ELF-1 (cell line): ENCODE measurements at regions not wholly inside any gene's neighbourhood (a gene's known extent, or its start where the extent isn't known, plus 50 kb on each side); places are given as distances from the start of the nearest gene placed in this dataset.
"Not testable (repeated sequence)": the region's sequence is repeated elsewhere in the genome, so short reads cannot be mapped to it uniquely, and the experiment has no call there.

Source experiments
- DNase-seq: peaks from one replicate; pipeline ENCODE4 v3.0.0-alpha.2; 2016; ENCODE audit warnings: low read depth, low spot score

DNA sequence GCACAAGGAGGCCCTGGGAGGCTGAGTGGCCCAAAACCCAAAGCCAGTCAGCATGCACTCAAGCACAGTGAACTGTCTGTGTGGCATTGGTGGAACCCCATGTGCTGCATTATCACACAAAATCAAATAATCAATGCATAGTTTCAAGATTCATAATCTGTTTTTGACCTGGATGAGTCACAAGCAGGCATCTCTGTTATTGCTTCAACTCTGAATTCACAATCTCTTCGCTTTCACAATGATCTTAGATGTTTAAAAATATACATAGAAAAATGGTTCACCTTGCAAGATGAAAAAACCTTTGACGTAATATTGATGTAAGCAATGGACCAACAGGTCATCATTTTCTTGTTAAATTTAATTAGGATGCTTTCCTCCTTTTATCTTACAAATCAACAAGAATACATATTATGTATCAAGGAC, 455.4 kb downstream of the IRS2 start:
- DNase-seq, result no peak

DNA sequence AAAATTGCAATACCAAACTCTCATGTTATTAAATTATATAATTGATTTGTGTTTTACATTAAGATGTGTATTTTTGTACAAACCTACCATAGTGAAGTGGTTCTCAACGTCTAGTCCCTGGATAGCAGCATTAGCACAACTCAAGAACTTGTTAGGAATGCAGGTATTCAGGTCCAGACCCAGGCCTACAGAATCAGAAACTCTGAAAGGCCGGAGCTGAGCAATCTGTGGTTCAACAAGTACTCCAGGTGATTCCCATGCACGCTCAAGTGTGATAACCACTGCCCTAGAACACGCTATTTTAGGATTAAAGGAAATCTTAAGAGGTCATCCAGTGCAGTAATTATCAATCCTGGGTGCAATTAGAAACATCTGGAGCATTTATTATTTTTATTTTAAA, 456.3 kb downstream of the IRS2 start:
- DNase-seq, result no peak

DNA sequence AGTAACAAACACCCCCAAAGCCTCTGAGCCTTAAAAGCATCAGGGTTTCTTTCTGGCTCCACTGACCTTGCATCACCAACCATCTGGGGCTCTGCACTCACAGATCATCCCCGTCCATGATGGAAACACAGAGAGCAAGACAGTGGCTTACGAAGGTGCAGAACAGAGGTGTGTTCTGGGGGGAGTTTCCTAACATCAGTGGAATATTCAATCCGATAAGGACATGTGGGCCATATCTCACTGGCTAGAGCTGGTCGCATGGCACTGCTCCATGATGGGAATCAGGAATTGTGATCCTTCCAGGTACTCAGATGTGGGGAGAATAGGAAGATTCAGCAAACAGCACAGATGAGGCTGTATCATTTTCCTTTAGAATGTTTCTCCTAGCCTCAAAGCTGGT, 457.2 kb downstream of the IRS2 start:
- DNase-seq, result no peak

DNA sequence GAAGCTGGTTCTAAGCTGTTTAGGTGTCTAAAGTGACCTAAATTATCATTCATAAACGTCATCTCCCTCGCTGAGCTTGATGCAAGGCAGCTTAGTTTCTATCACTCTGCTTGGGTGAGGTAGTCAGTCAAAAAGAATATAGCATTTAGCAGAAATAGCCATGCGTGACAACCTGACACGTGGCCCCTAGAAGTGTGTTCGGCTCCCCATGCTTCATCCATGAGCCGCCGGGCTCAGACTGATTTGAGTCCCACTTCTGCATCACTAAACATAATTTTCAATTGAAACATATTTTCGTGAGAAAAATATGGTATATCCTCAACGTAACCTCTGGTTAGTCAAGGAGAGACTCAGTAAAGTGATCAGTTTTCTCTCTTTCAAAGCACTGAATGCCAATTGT, 459.8 kb downstream of the IRS2 start:
- DNase-seq, result no peak

GRCh38 chr13:109323338-109323737, 463.0 kb downstream of the IRS2 start:
- DNase-seq, result no peak

DNA sequence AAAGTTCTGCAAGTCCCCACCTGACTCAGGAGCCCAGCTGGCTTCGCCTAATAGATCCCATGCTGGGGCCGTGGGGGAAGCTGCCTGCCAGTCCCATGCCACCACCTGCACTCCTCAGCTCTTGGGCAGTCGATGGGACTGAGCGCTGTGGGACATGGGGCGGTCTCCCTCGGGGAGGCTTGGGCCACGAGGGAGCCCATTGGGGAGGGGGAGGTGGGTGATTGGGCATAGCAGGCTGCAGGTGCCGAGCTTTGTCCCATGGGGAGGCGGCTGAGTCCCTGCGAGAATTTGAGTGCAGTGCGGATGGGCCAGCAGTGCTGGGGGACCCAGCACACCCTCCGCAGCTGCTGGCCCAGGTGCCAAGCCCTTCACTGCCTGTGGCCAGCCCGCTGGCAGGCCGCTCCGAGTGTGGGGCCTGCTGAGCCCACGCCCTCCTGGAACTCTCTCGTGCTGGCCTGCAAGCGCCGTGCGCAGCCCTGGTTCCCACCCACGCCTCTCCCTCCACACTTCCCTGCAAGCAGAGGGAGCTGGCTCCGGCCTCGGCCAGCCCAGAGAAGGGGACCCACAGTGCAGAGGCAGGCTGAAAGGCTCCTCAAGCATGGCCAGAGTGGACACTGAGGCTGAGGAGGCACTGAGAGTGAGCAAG, 467.3 kb downstream of the IRS2 start:
- DNase-seq, result no peak

DNA sequence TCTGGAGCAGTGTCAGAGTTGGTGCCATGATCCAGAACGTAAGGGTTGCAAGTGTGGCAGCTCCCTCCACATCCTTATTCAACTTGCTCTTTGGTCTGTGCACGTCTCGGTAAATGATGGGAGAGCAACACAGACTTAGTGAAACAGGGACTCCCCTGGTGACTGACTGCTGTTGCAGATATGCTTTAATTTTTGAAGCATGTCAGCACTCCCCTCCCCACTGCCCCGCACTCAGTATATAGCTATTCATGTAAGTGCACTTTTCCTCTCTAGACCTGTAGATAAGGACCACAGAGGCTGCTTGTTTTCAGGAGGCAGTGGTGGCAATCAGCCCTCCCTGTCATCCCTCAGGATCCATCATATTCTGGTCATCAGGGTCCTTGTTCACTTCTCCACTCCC, 470.9 kb downstream of the IRS2 start:
- no peak for DNase-seq

DNA sequence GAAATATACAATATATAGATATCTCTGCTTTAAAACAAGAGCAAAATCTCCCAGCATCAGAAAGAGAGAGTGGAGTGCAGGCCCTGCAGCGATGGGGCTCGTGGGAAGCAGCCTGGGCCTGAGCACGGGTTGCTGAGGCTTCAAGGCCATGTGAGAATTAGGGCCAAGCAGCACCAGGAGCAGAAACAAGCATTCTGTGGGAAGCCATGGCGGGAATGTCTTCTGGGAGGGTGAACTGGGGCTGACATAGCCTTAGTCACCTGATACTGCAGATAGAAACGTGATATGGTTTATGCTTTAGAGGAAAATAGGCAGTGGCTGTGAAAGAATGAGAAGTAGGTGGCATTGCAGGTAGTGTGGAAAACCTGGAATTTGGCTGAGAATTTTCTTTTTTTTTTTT, 472.3 kb downstream of the IRS2 start:
- DNase-seq, result no peak

- no peak for DNase-seq
Observed at GRCh38 chr13:109312399-109312798, 474.0 kb downstream of the IRS2 start.

- not testable (repeated sequence) for DNase-seq
Observed at GRCh38 chr13:109311431-109311976, 474.9 kb downstream of the IRS2 start.

- no peak for DNase-seq
Observed at GRCh38 chr13:109309625-109310363, 476.6 kb downstream of the IRS2 start.

DNA sequence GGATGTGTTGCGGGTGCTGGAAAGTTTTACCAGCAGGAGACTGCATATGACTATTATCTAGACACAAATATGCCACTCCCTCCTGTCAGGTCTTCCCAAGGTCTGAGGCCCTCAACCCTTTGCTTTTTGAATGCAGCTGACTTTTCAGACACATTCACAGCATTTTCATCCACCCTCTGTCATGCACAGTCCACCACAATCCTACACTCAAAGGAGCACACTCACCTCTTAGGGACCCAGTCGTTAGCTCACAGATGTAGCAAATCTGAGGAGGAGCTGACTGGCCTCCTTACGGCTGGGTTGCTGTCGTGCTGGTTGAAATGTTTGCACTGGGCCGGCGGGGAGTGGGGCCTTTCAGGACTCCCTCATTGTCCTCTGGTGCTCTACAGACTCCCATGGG, 479.4 kb downstream of the IRS2 start:
- DNase-seq, result no peak

DNA sequence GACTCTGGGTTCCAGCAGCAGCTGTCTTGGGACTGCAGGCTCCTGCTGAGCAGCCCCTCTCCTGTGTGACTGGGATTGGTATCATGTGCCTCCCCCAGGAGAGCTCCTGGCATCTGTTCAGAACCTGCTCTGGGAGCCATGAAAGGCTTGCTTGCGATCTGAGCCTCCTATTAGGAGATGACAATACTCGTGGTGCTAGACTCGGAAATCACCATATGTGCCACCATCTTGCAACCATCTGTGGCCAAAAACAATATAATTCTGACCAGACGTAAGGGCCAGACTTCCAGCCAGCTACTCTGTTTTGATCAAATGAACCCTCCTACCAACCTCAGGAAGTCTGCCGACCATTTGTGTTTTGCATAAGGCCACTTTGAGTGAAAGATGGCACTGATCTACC, 484.7 kb downstream of the IRS2 start:
- DNase-seq, result no peak

GRCh38 chr13:109301276-109301675, 485.1 kb downstream of the IRS2 start:
- no peak for DNase-seq

GRCh38 chr13:109297628-109298027, 488.8 kb downstream of the IRS2 start:
- DNase-seq, result no peak

DNA sequence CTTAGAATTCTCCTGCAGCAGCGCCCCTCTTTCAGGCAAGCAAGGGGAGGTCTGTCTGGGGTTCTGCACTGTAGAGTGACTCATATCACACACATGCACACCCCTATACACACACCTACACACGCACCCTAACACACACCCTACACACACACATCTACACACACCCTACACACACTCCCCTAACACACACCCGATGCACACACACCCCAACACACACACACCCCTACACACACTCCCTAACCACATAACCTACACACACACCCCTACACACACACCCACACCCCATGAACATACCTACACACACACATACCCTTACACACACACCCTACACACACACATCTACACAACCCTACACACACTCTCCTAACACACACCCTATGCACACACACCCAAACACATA, 493.2 kb downstream of the IRS2 start:
- no peak for DNase-seq

- no peak for DNase-seq
Observed at GRCh38 chr13:109288151-109288709, 498.2 kb downstream of the IRS2 start.

DNA sequence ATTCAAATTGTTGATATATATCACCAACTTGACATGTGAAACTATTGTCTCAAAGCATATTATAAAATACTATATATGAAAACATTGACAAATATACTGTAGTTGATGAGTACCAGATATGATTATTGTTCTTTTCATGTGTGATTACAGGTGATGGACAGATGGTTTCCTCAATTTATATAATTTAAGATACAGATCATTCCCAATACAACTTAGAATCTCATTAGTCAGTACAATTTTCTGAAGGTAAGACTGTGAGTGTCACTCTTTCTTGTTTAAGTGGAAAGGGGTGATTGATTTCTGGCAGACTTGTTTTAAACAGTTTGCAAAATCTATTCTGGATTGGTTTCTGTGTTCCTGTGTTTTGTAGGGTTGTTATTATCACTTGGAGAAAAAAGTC, 498.8 kb downstream of the IRS2 start:
- no peak for DNase-seq

DNA sequence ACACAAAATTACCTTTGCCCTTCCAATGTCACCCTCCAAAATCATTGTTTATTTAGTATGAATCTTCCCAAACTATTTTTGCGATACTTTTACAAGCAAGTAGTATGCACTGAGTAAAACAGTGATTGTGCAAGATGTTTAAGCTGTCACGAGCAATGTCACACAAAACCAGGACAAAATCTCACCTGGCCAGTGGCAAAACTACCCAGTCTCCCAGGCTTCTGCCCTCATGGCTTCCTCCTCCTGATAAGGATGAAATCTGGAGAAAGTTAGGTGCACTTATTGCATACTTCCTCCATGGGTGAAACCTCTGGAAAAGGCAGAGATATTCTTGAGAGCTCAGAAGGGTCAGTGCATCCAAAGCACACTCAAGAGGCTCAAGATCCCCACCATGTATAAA, 500.8 kb downstream of the IRS2 start:
- DNase-seq, result no peak

DNA sequence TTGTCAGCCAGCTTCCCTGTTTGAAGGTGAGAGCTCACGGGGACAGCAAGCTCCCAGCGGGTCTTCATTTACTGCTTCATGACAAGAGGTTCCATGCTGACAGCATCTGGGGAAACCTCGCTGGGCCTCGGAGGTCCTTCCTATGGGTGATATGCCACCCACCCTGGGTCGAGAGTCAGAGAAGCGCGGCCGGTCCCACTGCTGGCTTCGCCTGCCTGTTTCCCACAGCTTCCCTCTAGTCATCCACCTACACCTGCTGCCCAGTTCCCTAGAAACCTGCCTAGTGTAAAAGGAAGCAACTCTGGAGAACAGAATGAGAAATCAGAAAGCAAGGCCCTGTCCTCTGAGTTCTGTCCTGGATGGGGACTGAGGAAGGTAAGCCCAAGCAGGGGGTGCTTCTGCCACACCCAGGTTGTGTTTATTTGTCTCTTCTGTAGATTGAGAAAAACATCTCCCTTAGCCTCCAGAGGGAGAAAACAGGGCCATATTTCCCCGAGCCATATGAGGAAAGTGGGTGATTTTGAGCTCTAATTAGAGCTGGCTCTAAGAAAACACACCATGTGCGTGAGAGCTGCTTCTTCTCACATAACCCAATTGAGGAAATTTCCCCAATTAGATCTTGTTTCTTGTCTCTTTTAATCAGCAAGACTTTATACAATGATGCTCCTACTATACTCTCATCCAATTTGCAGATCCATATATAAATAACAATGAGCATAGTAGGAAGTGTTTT, 504.3 kb downstream of the IRS2 start:
- DNase-seq, result no peak

- DNase-seq, result no peak
Observed at GRCh38 chr13:109281017-109281902, 505.1 kb downstream of the IRS2 start.
